ENCODE measurements at regions not wholly inside any gene's neighbourhood (a gene's known extent, or its start where the extent isn't known, plus 50 kb on each side); places are given as distances from the start of the nearest gene placed in this dataset.

DNA sequence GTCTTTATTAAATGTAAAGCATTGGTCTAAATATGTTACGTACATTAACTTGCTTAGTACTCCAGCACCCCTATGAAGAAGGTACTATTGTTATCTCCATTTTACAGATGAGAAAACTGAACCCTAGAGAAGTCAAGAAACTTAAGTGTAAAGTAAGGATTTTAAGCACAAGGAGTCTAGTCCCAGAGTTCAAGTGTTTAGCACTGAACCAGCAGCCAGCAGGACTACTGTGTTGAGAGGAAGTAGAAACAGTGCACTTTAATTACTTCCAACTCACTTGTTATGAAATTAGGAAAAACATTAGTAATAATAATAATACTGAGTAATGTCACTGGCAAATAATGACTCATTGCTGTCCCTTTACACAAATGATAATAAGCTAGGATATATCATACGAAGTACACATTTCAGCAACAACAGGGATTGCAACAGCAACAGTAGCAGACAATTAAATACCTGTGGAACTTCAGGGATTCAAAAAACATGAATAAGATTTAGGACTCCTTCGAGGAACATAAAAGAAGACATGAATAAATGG, 548.1 kb upstream of the HS3ST1 start:
- WGBS, 2 donors, result 59 to 80% methylated on average over 3 of the region's 3 CpGs
- intact Hi-C loops (cut with DNase I), result no loop called here
- no peak for DNase-seq
- TF ChIP-seq, protein P1, sequence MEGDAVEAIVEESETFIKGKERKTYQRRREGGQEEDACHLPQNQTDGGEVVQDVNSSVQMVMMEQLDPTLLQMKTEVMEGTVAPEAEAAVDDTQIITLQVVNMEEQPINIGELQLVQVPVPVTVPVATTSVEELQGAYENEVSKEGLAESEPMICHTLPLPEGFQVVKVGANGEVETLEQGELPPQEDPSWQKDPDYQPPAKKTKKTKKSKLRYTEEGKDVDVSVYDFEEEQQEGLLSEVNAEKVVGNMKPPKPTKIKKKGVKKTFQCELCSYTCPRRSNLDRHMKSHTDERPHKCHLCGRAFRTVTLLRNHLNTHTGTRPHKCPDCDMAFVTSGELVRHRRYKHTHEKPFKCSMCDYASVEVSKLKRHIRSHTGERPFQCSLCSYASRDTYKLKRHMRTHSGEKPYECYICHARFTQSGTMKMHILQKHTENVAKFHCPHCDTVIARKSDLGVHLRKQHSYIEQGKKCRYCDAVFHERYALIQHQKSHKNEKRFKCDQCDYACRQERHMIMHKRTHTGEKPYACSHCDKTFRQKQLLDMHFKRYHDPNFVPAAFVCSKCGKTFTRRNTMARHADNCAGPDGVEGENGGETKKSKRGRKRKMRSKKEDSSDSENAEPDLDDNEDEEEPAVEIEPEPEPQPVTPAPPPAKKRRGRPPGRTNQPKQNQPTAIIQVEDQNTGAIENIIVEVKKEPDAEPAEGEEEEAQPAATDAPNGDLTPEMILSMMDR (IDR thresholded peaks at IDR 0.05), result no peak
- TF ChIP-seq POLR2A (IDR thresholded peaks at IDR 0.05) (no peak), EP300 (IDR thresholded peaks at IDR 0.05) (no peak)
- no peak overlapping the region for H3K27ac ChIP-seq
- no peaks in the 10 kb centered on the region for H3K9me3 ChIP-seq
- no peaks in the 10 kb centered on the region for H3K27me3 ChIP-seq
- no peaks in the 10 kb centered on the region for H3K36me3 ChIP-seq
- no peak overlapping the region for H3K4me3 ChIP-seq
- no peaks in the 10 kb centered on the region for H3K4me1 ChIP-seq

DNA sequence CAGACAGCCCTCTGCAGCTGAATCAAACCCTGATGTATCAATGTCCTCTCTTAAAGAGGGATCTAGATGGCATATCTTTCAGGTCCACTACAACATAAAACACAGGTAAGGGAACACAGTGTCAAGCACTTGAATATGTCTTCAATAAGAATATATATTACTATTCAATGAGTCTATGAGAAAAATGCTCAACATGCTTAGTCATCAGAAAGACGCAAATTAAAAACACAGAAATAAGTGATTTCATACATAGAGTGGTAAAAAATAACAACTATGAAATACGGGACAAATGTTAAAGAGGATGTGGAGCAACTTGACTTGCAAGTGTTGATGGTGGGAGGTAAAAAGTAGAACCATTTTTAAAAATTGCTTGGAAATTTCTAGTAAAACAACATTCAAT, 544.6 kb upstream of the HS3ST1 start:
- Histone ChIP-seq H3K4me3 (no peak overlapping the region), H3K27ac (no peak overlapping the region), H3K36me3 (no peaks in the 10 kb centered on the region), H3K4me1 (no peaks in the 10 kb centered on the region), H3K9me3 (no peaks in the 10 kb centered on the region), H3K27me3 (no peaks in the 10 kb centered on the region)
- WGBS, 2 donors, result 87 to 94% methylated on average over 2 of the region's 2 CpGs
- TF ChIP-seq POLR2AphosphoS5 (IDR thresholded peaks at IDR 0.05), result no peak
- no peak for TF ChIP-seq POLR2A (IDR thresholded peaks at IDR 0.05)
- TF ChIP-seq, protein P1 (IDR thresholded peaks at IDR 0.05), result no peak
- no peak for TF ChIP-seq EP300 (IDR thresholded peaks at IDR 0.05)
- DNase-seq, result no peak
- intact Hi-C loops (cut with DNase I), result no loop called here

DNA sequence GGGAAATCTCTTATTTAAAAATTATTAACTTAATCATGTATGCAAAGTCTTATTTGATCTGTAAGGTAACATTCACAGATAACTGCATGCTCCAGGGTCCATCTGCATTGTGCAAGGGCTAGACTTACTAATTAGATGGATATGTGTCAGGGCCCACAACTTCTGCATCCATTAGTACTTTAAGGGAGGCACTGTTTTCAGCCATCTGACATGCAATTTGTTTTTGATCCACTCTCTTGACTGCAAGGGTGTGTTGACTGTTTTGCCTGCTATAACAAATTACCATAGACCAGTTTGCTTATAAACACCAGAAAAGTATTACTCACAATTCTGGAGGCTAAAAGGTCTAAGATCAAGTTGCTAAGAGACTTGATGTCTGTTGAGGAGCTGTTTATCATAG, 542.1 kb upstream of the HS3ST1 start:
- intact Hi-C loops (cut with DNase I), result no loop called here
- TF ChIP-seq, protein P1 (IDR thresholded peaks at IDR 0.05), result no peak
- TF ChIP-seq EP300 (IDR thresholded peaks at IDR 0.05), result no peak
- no peak for TF ChIP-seq POLR2AphosphoS5 (IDR thresholded peaks at IDR 0.05)
- no peak for TF ChIP-seq POLR2A (IDR thresholded peaks at IDR 0.05)
- DNase-seq, result no peak

DNA sequence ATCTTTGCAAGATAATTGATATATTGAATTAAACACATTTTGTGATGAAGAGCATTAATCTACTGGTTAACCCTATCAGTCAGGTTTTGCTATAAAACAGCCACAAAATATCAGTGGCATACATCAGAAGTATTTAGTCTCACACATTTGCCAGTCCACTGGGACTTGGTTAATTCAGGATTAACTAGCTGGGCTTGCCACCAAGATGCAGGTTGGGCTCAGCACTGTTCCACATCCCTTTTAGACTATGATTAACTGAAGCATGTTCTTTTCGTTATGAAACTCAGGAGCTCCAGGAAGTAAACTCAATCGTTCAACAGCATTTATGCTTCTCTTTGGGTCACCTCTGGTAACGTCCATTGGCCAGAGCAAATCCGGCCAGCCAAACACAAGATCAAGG, 538.1 kb upstream of the HS3ST1 start:
- Histone ChIP-seq H3K4me1 (no peaks in the 10 kb centered on the region), H3K27me3 (no peaks in the 10 kb centered on the region), H3K4me3 (no peak overlapping the region), H3K36me3 (no peaks in the 10 kb centered on the region), H3K27ac (no peak overlapping the region), H3K9me3 (no peaks in the 10 kb centered on the region)
- DNase-seq, result no peak
- WGBS, 2 donors, result 59 to 76% methylated on average over 4 of the region's 4 CpGs
- TF ChIP-seq POLR2A (IDR thresholded peaks at IDR 0.05) (no peak), POLR2AphosphoS5 (IDR thresholded peaks at IDR 0.05) (no peak), EP300 (IDR thresholded peaks at IDR 0.05) (no peak)
- TF ChIP-seq, protein P1 (IDR thresholded peaks at IDR 0.05), result no peak
- intact Hi-C loops (cut with DNase I), result no loop called here

More for the DNA sequence above, 542.1 kb upstream of the HS3ST1 start:
- Histone ChIP-seq H3K9me3 (no peaks in the 10 kb centered on the region), H3K27me3 (no peaks in the 10 kb centered on the region), H3K36me3 (no peaks in the 10 kb centered on the region), H3K4me1 (no peaks in the 10 kb centered on the region), H3K4me3 (no peak overlapping the region), H3K27ac (no peak overlapping the region)

DNA sequence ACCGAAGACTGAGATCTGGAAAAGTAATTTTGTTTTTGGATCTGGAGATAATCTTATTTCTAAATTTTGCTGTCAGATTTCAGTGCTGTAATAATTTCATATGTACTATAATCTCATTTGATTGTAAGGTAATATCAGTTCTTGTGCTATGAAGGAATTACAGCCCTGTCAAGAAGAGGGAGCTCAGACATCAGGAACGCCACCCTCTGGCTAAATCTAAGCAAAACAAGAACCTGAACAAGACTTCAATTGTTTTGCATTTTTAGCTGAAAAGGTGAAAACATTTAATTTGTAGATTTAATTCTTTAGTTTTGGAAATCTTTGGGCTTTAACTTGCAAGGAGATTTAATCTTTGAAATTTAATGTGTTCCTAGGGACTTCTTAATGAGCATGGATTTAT, 525.4 kb upstream of the HS3ST1 start:
- 50 to 67% methylated on average over 2 of the region's 2 CpGs for WGBS, 2 donors
- H3K4me3 ChIP-seq, result no peak overlapping the region
- DNase-seq, result no peak
- TF ChIP-seq POLR2A (IDR thresholded peaks at IDR 0.05) (no peak), EP300 (IDR thresholded peaks at IDR 0.05) (no peak), POLR2AphosphoS5 (IDR thresholded peaks at IDR 0.05) (no peak)
- TF ChIP-seq, protein P1 (IDR thresholded peaks at IDR 0.05), result no peak
- H3K4me1 ChIP-seq, result no peaks in the 10 kb centered on the region
- H3K36me3 ChIP-seq, result no peaks in the 10 kb centered on the region
- H3K9me3 ChIP-seq, result no peaks in the 10 kb centered on the region
- no peak overlapping the region for H3K27ac ChIP-seq
- H3K27me3 ChIP-seq, result no peaks in the 10 kb centered on the region
- intact Hi-C loops (cut with DNase I), result no loop called here

Data from sigmoid colon (tissue), 6 donors.